ENCODE measurements at regions not wholly inside any gene's neighbourhood (a gene's known extent, or its start where the extent isn't known, plus 50 kb on each side); places are given as distances from the start of the nearest gene placed in this dataset.

DNA sequence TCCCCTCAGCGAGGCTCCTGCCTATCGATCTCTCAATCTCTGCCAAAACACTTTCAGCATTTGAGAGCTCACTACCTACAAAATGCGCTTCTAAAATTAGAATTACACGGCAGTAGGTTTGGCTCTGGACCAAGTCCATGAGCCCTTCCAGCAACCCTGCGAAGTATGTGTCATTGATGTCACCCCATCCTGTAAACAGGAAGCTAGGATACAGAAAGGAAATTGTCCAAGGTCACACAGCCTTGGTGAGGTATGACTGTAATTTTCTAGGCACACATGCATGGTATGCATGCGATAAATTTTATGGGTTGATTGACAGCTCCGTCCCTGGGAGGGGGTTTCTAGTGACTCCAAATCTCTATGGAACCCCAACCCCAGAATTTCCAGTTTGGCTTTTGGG is 330.3 kb upstream of the CDH5 start:
- TF ChIP-seq, protein P1, sequence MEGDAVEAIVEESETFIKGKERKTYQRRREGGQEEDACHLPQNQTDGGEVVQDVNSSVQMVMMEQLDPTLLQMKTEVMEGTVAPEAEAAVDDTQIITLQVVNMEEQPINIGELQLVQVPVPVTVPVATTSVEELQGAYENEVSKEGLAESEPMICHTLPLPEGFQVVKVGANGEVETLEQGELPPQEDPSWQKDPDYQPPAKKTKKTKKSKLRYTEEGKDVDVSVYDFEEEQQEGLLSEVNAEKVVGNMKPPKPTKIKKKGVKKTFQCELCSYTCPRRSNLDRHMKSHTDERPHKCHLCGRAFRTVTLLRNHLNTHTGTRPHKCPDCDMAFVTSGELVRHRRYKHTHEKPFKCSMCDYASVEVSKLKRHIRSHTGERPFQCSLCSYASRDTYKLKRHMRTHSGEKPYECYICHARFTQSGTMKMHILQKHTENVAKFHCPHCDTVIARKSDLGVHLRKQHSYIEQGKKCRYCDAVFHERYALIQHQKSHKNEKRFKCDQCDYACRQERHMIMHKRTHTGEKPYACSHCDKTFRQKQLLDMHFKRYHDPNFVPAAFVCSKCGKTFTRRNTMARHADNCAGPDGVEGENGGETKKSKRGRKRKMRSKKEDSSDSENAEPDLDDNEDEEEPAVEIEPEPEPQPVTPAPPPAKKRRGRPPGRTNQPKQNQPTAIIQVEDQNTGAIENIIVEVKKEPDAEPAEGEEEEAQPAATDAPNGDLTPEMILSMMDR (IDR thresholded peaks at IDR 0.05), result no peak
- TF ChIP-seq POLR2A (IDR thresholded peaks at IDR 0.05), result no peak
